ENCODE measurements at regions not wholly inside any gene's neighbourhood (a gene's known extent, or its start where the extent isn't known, plus 50 kb on each side); places are given as distances from the start of the nearest gene placed in this dataset.

DNA sequence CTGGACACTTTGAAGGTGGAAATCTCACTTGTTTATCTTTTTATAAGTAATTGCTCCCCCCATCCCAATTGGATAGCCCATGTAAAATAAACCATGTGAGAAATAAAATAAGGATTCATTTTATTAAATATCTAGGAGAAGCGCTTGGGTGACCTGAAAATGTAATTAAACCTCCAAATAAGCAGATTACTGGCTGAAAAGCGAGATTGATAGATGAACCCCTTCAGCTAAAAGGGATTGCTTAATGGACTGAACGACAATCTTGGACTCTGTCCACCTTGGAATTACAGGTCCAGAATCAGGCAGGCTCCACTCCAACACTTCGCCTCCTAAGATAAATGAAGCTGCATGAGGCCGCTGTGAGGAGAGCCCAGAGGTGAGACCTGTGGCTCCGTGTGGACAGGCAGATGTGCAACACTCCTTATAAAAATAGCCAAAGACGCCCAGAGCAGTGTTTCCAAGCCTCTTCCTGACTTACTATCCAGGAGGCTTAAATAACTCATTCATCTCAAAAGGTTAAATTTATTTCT, 441.5 kb downstream of the MTX2 start:
- no peak for TF ChIP-seq GATA3 (IDR thresholded peaks at IDR 0.05; ENCODE audit: low read depth, low read length)
- TF ChIP-seq GATA2 (IDR thresholded peaks at IDR 0.05; ENCODE audit: low read depth, low read length) = no peak

Measured in SH-SY5Y (cell line).